H9 (cell line): ENCODE measurements at regions not wholly inside any gene's neighbourhood (a gene's known extent, or its start where the extent isn't known, plus 50 kb on each side); places are given as distances from the start of the nearest gene placed in this dataset.

Experiments
- DNase-seq: peaks from one replicate; pipeline ENCODE4 v3.0.0-alpha.2; 2017
- H2AFZ ChIP-seq: one replicate; pipeline ENCODE4 v1.6.1; 2013; ENCODE audit warnings: mild to moderate bottlenecking, low read length, control low read depth, moderate library complexity
- H2AK5ac ChIP-seq: 2 replicates; pipeline ENCODE4 v1.6.1; 2013; ENCODE audit warnings: low read length, control low read depth, mixed read lengths; ENCODE audit not compliant: insufficient read length
- H2BK120ac ChIP-seq: one replicate; pipeline ENCODE4 v1.6.1; 2013; ENCODE audit warnings: low read depth, mild to moderate bottlenecking, low read length, control low read depth, inconsistent platforms; ENCODE audit not compliant: poor library complexity, severe bottlenecking
- H2BK12ac ChIP-seq: 2 replicates; pipeline ENCODE4 v1.6.1; 2013; ENCODE audit warnings: low read length, control low read depth, mixed read lengths, low read depth; ENCODE audit not compliant: insufficient read length
- H2BK15ac ChIP-seq: 2 replicates; pipeline ENCODE4 v1.6.1; 2013; ENCODE audit warnings: low read depth, low read length, control low read depth
- H2BK20ac ChIP-seq: one replicate; pipeline ENCODE4 v1.6.1; 2013; ENCODE audit warnings: low read depth, mild to moderate bottlenecking, low read length, control low read depth, inconsistent platforms; ENCODE audit not compliant: poor library complexity, severe bottlenecking
- H2BK5ac ChIP-seq: 2 replicates; pipeline ENCODE4 v1.6.1; 2013; ENCODE audit warnings: low read length, control low read depth, mixed read lengths; ENCODE audit not compliant: insufficient read length
- H3K14ac ChIP-seq: 2 replicates; pipeline ENCODE4 v1.6.1; 2013; ENCODE audit warnings: low read length, control low read depth; ENCODE audit not compliant: insufficient read depth
- H3K18ac ChIP-seq: 2 replicates; pipeline ENCODE4 v1.6.1; 2013; ENCODE audit warnings: low read depth, mild to moderate bottlenecking, mixed read lengths, low read length, control low read depth; ENCODE audit not compliant: insufficient read length
- H3K23ac ChIP-seq: 2 replicates; pipeline ENCODE4 v1.6.1; 2013; ENCODE audit warnings: low read length, control low read depth, mixed read lengths, low read depth; ENCODE audit not compliant: insufficient read length
- H3K23me2 ChIP-seq: 2 replicates; pipeline ENCODE4 v1.6.1; 2013; ENCODE audit warnings: low read depth, mild to moderate bottlenecking, mixed read lengths, low read length, control low read depth; ENCODE audit not compliant: insufficient read length, poor library complexity, severe bottlenecking
- H3K27ac ChIP-seq: 2 replicates; pipeline ENCODE4 v1.5.1; 2013; ENCODE audit warnings: low read length, control low read depth, mixed read lengths, low read depth; ENCODE audit not compliant: insufficient read length
- H3K27me3 ChIP-seq: 2 replicates; pipeline ENCODE4 v1.6.1; 2013; ENCODE audit warnings: low read length, control low read depth, inconsistent platforms; ENCODE audit not compliant: insufficient read depth
- H3K4ac ChIP-seq: 2 replicates; pipeline ENCODE4 v1.6.1; 2013; ENCODE audit warnings: low read depth, mild to moderate bottlenecking, control low read depth, inconsistent platforms, low read length, moderate library complexity
- H3K4me1 ChIP-seq: 2 replicates; pipeline ENCODE4 v1.6.1; 2013; ENCODE audit warnings: low read length, control low read depth, inconsistent platforms; ENCODE audit not compliant: insufficient read depth
- H3K4me2 ChIP-seq: 2 replicates; pipeline ENCODE4 v1.6.1; 2013; ENCODE audit warnings: low read length, control low read depth, mixed read lengths; ENCODE audit not compliant: insufficient read length, insufficient read depth
- H3K56ac ChIP-seq: 2 replicates; pipeline ENCODE4 v1.6.1; 2013; ENCODE audit warnings: low read depth, mild to moderate bottlenecking, mixed read lengths, low read length, control low read depth; ENCODE audit not compliant: insufficient read length
- H3K79me1 ChIP-seq: 2 replicates; pipeline ENCODE4 v1.6.1; 2013; ENCODE audit warnings: low read depth, mild to moderate bottlenecking, moderate library complexity, low read length, control low read depth, inconsistent platforms; ENCODE audit not compliant: insufficient read depth, poor library complexity, severe bottlenecking
- H3K79me2 ChIP-seq: 2 replicates; pipeline ENCODE4 v1.6.1; 2013; ENCODE audit warnings: low read length, control low read depth, inconsistent platforms; ENCODE audit not compliant: insufficient read depth
- H3K9ac ChIP-seq: 2 replicates; pipeline ENCODE4 v1.6.1; 2013; ENCODE audit warnings: low read length, control low read depth, mixed read lengths; ENCODE audit not compliant: insufficient read length; ENCODE audit errors: extremely low read depth
- H3K9me3 ChIP-seq: one replicate; pipeline ENCODE4 v1.6.1; 2013; ENCODE audit warnings: low read depth, low read length, inconsistent platforms; ENCODE audit not compliant: control insufficient read depth
- H3T11ph ChIP-seq: one replicate; pipeline ENCODE4 v1.6.1; 2013; ENCODE audit warnings: mild to moderate bottlenecking, low read length, control low read depth, inconsistent platforms
- H4K20me1 ChIP-seq: one replicate; pipeline ENCODE4 v1.6.1; 2013; ENCODE audit not compliant: control insufficient read depth, insufficient read length, insufficient read depth
- H4K5ac ChIP-seq: 2 replicates; pipeline ENCODE4 v1.6.1; 2013; ENCODE audit warnings: low read depth, mild to moderate bottlenecking, mixed read lengths, low read length, control low read depth; ENCODE audit not compliant: insufficient read length
- H4K8ac ChIP-seq: replicated peaks from 2 replicates; pipeline ENCODE4 v1.6.1; 2013; ENCODE audit warnings: low read length, control low read depth, mixed read lengths, low read depth; ENCODE audit not compliant: insufficient read length
- H4K91ac ChIP-seq: 2 replicates; pipeline ENCODE4 v1.6.1; 2013; ENCODE audit warnings: low read depth, mild to moderate bottlenecking, moderate library complexity, mixed read lengths, low read length, control low read depth; ENCODE audit not compliant: insufficient read length
- H3K27ac Mint-ChIP-seq, 3 experiments: 2 replicates in 2 of 3; 3 replicates in 1 of 3; pipeline ENCODE4 v1.8.0; 2020 to 2021; ENCODE audit warnings: mixed read lengths in 3 of 3, mild to moderate bottlenecking in 1 of 3, moderate library complexity in 1 of 3
- H3K27me3 Mint-ChIP-seq: 2 replicates; pipeline ENCODE4 v1.8.0; 2021; ENCODE audit warnings: low read depth, mild to moderate bottlenecking, moderate library complexity, mixed read lengths
- H3K36me3 Mint-ChIP-seq, 3 experiments: 2 replicates in 2 of 3; 3 replicates in 1 of 3; pipeline ENCODE4 v1.8.0; 2020 to 2021; ENCODE audit warnings: low read depth in 3 of 3, mixed read lengths in 3 of 3; ENCODE audit not compliant: insufficient read depth in 1 of 3
- H3K4me1 Mint-ChIP-seq, 2 experiments: 2 replicates each; pipeline ENCODE4 v1.8.0; 2020; ENCODE audit warnings: mixed read lengths in 2 of 2
- H3K4me3 Mint-ChIP-seq, 2 experiments: 2 replicates in 1 of 2; 3 replicates in 1 of 2; pipeline ENCODE4 v1.8.0; 2020 to 2021; ENCODE audit warnings: mild to moderate bottlenecking in 2 of 2, mixed read lengths in 2 of 2, moderate library complexity in 1 of 2
- H3K9me3 Mint-ChIP-seq, 2 experiments: 2 replicates in 1 of 2; 3 replicates in 1 of 2; pipeline ENCODE4 v1.8.0; 2020; ENCODE audit warnings: mild to moderate bottlenecking in 2 of 2, mixed read lengths in 2 of 2, moderate library complexity in 1 of 2
- CTCF ChIP-seq: fragments of 200-600 bp; sonication (generic); conservative IDR thresholded peaks from 3 replicates; pipeline ENCODE4 v1.8.0; 2021; ENCODE audit warnings: antibody characterized with exemption, mild to moderate bottlenecking
- WGBS: extraction: QIAGEN DNeasy Blood & Tissue Kit; methylation state at CpG from one replicate; pipeline ENCODE4 v1.1.7; 2013; ENCODE audit warnings: missing lambda C conversion rate, low lambda C conversion rate, mixed read lengths; ENCODE audit not compliant: insufficient read length; ENCODE audit errors: extremely low coverage; 5-methylcytosine and 5-hydroxymethylcytosine counted together

GRCh38 chr3:158918451-158918850 is 116.6 kb downstream of the MFSD1 start:
- no peaks in the 10 kb centered on the region for H3K27me3 ChIP-seq
- H4K8ac ChIP-seq: no peak overlapping the region
- no peaks in the 10 kb centered on the region for H3K36me3 Mint-ChIP-seq
- H3K4me1 Mint-ChIP-seq: peaks cover 2 to 7% of the 10 kb centered on the region in 2 experiments; a peak in 3 of 4 replicates
- no peak overlapping the region for H2BK12ac ChIP-seq
- TF ChIP-seq CTCF: no peak
- H4K91ac ChIP-seq: no peak overlapping the region
- DNase-seq: no peak
- no peaks in the 10 kb centered on the region for H4K20me1 ChIP-seq
- H2BK20ac ChIP-seq: no peak overlapping the region
- H3K27me3 Mint-ChIP-seq: no peaks in the 10 kb centered on the region; the same call in 1 of the 2 replicates
- H3K79me2 ChIP-seq: no peaks in the 10 kb centered on the region
- no peak overlapping the region for H3K56ac ChIP-seq
- H2BK120ac ChIP-seq: no peak overlapping the region
- no peak overlapping the region for H3K27ac ChIP-seq
- no peak overlapping the region for H2BK15ac ChIP-seq
- H3K4ac ChIP-seq: no peak overlapping the region
- H3K4me1 ChIP-seq: no peaks in the 10 kb centered on the region
- WGBS: no CpG with 5 or more reads among the region's 2 CpGs
- no peak overlapping the region for H3K4me2 ChIP-seq
- H3K27ac Mint-ChIP-seq: no peak overlapping the region
- no peak overlapping the region for H3K4me3 Mint-ChIP-seq
- H2AK5ac ChIP-seq: no peak overlapping the region
- H3K23ac ChIP-seq: no peak overlapping the region
- no peak overlapping the region for H2AFZ ChIP-seq
- no peak overlapping the region for H3T11ph ChIP-seq
- H3K9ac ChIP-seq: no peak overlapping the region
- H3K9me3 ChIP-seq: no peaks in the 10 kb centered on the region
- H3K79me1 ChIP-seq: no peaks in the 10 kb centered on the region
- no peaks in the 10 kb centered on the region for H3K9me3 Mint-ChIP-seq
- no peak overlapping the region for H3K18ac ChIP-seq
- no peak overlapping the region for H2BK5ac ChIP-seq
- H3K23me2 ChIP-seq: no peaks in the 10 kb centered on the region
- no peak overlapping the region for H3K14ac ChIP-seq
- no peak overlapping the region for H4K5ac ChIP-seq
